HG03378 (cell line): ENCODE measurements at regions not wholly inside any gene's neighbourhood (a gene's known extent, or its start where the extent isn't known, plus 50 kb on each side); places are given as distances from the start of the nearest gene placed in this dataset.
"Not testable (repeated sequence)": the region's sequence is repeated elsewhere in the genome, so short reads cannot be mapped to it uniquely, and the experiment has no call there.

Experiments
- ATAC-seq: cut with Tn5 transposase; IDR thresholded peaks from one replicate; pipeline ENCODE4 v1.9.1; 2021; ENCODE audit warnings: mild to moderate bottlenecking, moderate library complexity; ENCODE audit not compliant: unreplicated experiment

- ATAC-seq = peak; percentile 72
Measured at GRCh38 chr5:45038366-45038987, 229.7 kb downstream of the MRPS30 start.

GRCh38 chr5:45042283-45042682 is 233.5 kb downstream of the MRPS30 start:
- ATAC-seq = no peak

GRCh38 chr5:45057564-45057963 is 248.8 kb downstream of the MRPS30 start:
- ATAC-seq = no peak

- no peak for ATAC-seq
Measured at GRCh38 chr5:45060724-45061123, 252.0 kb downstream of the MRPS30 start.

- no peak for ATAC-seq
Measured at GRCh38 chr5:45062044-45062443, 253.3 kb downstream of the MRPS30 start.

GRCh38 chr5:45081082-45081481 is 272.3 kb downstream of the MRPS30 start:
- ATAC-seq = no peak

GRCh38 chr5:45089870-45090269 is 281.1 kb downstream of the MRPS30 start:
- no peak for ATAC-seq

GRCh38 chr5:45093377-45093776 is 284.6 kb downstream of the MRPS30 start:
- no peak for ATAC-seq

- ATAC-seq = no peak
Measured at GRCh38 chr5:45094876-45095440, 286.2 kb downstream of the MRPS30 start.

- ATAC-seq = no peak
Measured at GRCh38 chr5:45098483-45098882, 289.7 kb downstream of the MRPS30 start.

- ATAC-seq = no peak
Measured at GRCh38 chr5:45101146-45101545, 292.4 kb downstream of the MRPS30 start.

- ATAC-seq = no peak
Measured at GRCh38 chr5:45105491-45105994, 296.8 kb downstream of the MRPS30 start.

- ATAC-seq = no peak
Measured at GRCh38 chr5:45109062-45109461, 300.3 kb downstream of the MRPS30 start.

GRCh38 chr5:45109636-45110035 is 300.9 kb downstream of the MRPS30 start:
- no peak for ATAC-seq

- ATAC-seq = no peak
Measured at GRCh38 chr5:45110399-45110798, 301.7 kb downstream of the MRPS30 start.

- ATAC-seq = no peak
Measured at GRCh38 chr5:45113726-45114125, 305.0 kb downstream of the MRPS30 start.

GRCh38 chr5:45132972-45133371 is 324.2 kb downstream of the MRPS30 start:
- no peak for ATAC-seq

GRCh38 chr5:45162974-45163373 is 354.2 kb downstream of the MRPS30 start:
- ATAC-seq = no peak

GRCh38 chr5:45171563-45171962 is 362.8 kb downstream of the MRPS30 start:
- ATAC-seq = no peak

GRCh38 chr5:45172634-45173033 is 363.9 kb downstream of the MRPS30 start:
- ATAC-seq = not testable (repeated sequence)

- ATAC-seq = no peak
Measured at GRCh38 chr5:45179686-45180085, 370.9 kb downstream of the MRPS30 start.

GRCh38 chr5:45189042-45189441 is 380.3 kb downstream of the MRPS30 start:
- no peak for ATAC-seq

- no peak for ATAC-seq
Measured at GRCh38 chr5:45189481-45189880, 380.7 kb downstream of the MRPS30 start.
